ENCODE measurements at regions not wholly inside any gene's neighbourhood (a gene's known extent, or its start where the extent isn't known, plus 50 kb on each side); places are given as distances from the start of the nearest gene placed in this dataset.
"Not testable (repeated sequence)": the region's sequence is repeated elsewhere in the genome, so short reads cannot be mapped to it uniquely, and the experiment has no call there.

GRCh38 chrX:858542-859078 is 228.0 kb downstream of the SHOX start:
- Histone ChIP-seq H3K27ac (ENCODE audit: low read length) (no peak overlapping the region), H3K4me3 (ENCODE audit: low read length) (no peak overlapping the region), H3K9me3 (replicated peaks; ENCODE audit: control insufficient read depth, low read depth, low read length) (no peaks in the 10 kb centered on the region), H3K27me3 (ENCODE audit: control insufficient read depth, insufficient read depth, low read length) (no peaks in the 10 kb centered on the region), H3K4me1 (ENCODE audit: control insufficient read depth, insufficient read depth, low read length) (no peaks in the 10 kb centered on the region), H3K36me3 (ENCODE audit: control insufficient read depth, insufficient read depth, low read length) (no peaks in the 10 kb centered on the region)
- WGBS (ENCODE audit: insufficient coverage) = no CpG with 5 or more reads among the region's 1 CpG
- DNase-seq = no peak

GRCh38 chrX:857376-857775 is 226.8 kb downstream of the SHOX start:
- Histone ChIP-seq H3K27ac (ENCODE audit: low read length) (no peak overlapping the region), H3K9me3 (replicated peaks; ENCODE audit: control insufficient read depth, low read depth, low read length) (no peaks in the 10 kb centered on the region), H3K4me3 (ENCODE audit: low read length) (no peak overlapping the region), H3K4me1 (ENCODE audit: control insufficient read depth, insufficient read depth, low read length) (no peaks in the 10 kb centered on the region), H3K27me3 (ENCODE audit: control insufficient read depth, insufficient read depth, low read length) (no peaks in the 10 kb centered on the region), H3K36me3 (ENCODE audit: control insufficient read depth, insufficient read depth, low read length) (no peaks in the 10 kb centered on the region)
- DNase-seq = no peak
- WGBS (ENCODE audit: insufficient coverage) = 40% methylated on average over 1 of the region's 5 CpGs

GRCh38 chrX:856566-857290 is 226.1 kb downstream of the SHOX start:
- H3K4me1 ChIP-seq (ENCODE audit: control insufficient read depth, insufficient read depth, low read length) = no peaks in the 10 kb centered on the region
- H3K9me3 ChIP-seq (replicated peaks; ENCODE audit: control insufficient read depth, low read depth, low read length) = no peaks in the 10 kb centered on the region
- H3K27ac ChIP-seq (ENCODE audit: low read length) = no peak overlapping the region
- DNase-seq = no peak
- 0% methylated on average over 1 of the region's 14 CpGs for WGBS (ENCODE audit: insufficient coverage)
- no peak overlapping the region for H3K4me3 ChIP-seq (ENCODE audit: low read length)
- no peaks in the 10 kb centered on the region for H3K36me3 ChIP-seq (ENCODE audit: control insufficient read depth, insufficient read depth, low read length)
- no peaks in the 10 kb centered on the region for H3K27me3 ChIP-seq (ENCODE audit: control insufficient read depth, insufficient read depth, low read length)

DNA sequence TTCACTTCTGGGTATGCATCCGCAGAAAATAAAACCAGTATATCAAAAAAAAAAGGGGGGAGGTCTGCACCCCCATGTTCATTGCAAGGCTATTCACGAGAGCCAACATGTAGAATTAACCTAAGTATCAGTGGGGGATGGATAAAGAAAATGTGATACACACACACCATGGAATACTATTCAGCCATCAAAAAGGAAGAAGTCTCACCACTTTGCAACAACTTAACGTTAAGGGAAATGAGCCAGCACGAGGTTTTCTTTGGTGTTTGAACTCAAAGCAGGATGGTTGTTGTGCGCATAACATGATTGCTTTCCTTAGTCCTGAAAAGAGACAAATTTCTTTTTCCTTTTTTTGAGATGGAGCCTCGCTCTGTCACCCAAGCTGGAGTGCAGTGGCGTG is 222.7 kb downstream of the SHOX start:
- Histone ChIP-seq H3K27ac (ENCODE audit: low read length) (no peak overlapping the region), H3K36me3 (ENCODE audit: control insufficient read depth, insufficient read depth, low read length) (no peaks in the 10 kb centered on the region), H3K27me3 (ENCODE audit: control insufficient read depth, insufficient read depth, low read length) (peaks cover 2% of the 10 kb centered on the region), H3K4me3 (ENCODE audit: low read length) (no peak overlapping the region), H3K9me3 (replicated peaks; ENCODE audit: control insufficient read depth, low read depth, low read length) (no peaks in the 10 kb centered on the region), H3K4me1 (ENCODE audit: control insufficient read depth, insufficient read depth, low read length) (peaks cover 2% of the 10 kb centered on the region)
- no peak for DNase-seq
- WGBS (ENCODE audit: insufficient coverage) = 88% methylated on average over 5 of the region's 7 CpGs

GRCh38 chrX:850471-850916 is 219.9 kb downstream of the SHOX start:
- Histone ChIP-seq H3K36me3 (ENCODE audit: control insufficient read depth, insufficient read depth, low read length) (no peaks in the 10 kb centered on the region), H3K27me3 (ENCODE audit: control insufficient read depth, insufficient read depth, low read length) (peaks cover 2% of the 10 kb centered on the region), H3K4me3 (ENCODE audit: low read length) (no peak overlapping the region), H3K27ac (ENCODE audit: low read length) (no peak overlapping the region), H3K9me3 (replicated peaks; ENCODE audit: control insufficient read depth, low read depth, low read length) (no peaks in the 10 kb centered on the region), H3K4me1 (ENCODE audit: control insufficient read depth, insufficient read depth, low read length) (peaks cover 3% of the 10 kb centered on the region)
- 14% methylated on average over 5 of the region's 11 CpGs for whole genome bisulfite sequencing (ENCODE audit: insufficient coverage)
- no peak for DNase-seq

DNA sequence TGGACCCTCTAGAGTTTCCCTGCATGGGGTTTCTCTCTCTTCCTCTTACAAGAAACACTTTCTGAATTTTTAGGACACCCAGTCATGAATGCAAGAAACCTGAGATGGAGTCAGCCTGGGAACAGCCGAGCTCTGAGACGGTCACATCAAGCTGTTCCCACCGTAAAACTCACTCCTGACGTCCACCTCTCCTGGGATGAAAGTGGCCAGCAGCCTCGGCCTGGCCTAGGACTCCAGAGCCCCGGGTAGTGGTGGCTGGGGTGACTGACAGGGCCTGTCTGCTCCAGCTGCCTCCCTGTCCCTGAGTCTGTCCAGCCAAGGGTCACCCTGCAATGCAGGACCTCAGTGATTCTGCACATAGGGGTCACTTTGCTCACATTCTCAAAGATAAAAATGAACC is 217.8 kb downstream of the SHOX start:
- Histone ChIP-seq H3K27ac (ENCODE audit: low read length) (peak overlapping the region; percentile 13), H3K4me3 (ENCODE audit: low read length) (no peak overlapping the region), H3K27me3 (ENCODE audit: control insufficient read depth, insufficient read depth, low read length) (peaks cover 3% of the 10 kb centered on the region), H3K4me1 (ENCODE audit: control insufficient read depth, insufficient read depth, low read length) (peaks cover 3% of the 10 kb centered on the region), H3K36me3 (ENCODE audit: control insufficient read depth, insufficient read depth, low read length) (no peaks in the 10 kb centered on the region), H3K9me3 (replicated peaks; ENCODE audit: control insufficient read depth, low read depth, low read length) (no peaks in the 10 kb centered on the region)
- 30% methylated on average over 2 of the region's 6 CpGs for WGBS (ENCODE audit: insufficient coverage)
- no peak for DNase-seq

DNA sequence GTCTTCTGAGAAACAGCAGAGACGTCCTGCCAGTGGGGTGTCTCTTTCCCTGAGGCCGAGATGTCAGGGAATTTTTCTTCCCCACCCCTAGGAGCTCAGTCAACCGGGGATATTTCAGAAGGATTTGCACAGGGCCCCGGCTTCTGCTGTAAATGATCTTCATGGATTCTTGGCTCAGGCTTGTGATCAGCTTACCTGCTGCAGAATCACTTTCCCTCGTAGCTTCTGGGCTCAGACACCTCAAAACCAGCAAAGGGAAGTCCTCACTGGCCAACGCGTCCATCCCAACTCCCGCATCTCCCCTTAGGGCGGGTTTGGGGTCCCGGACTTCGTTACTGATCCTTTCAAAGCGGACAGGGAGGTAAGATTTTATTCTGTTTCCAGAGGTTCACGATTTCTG is 212.7 kb downstream of the SHOX start:
- no peak overlapping the region for H3K27ac ChIP-seq (ENCODE audit: low read length)
- H3K9me3 ChIP-seq (replicated peaks; ENCODE audit: control insufficient read depth, low read depth, low read length) = no peaks in the 10 kb centered on the region
- H3K4me3 ChIP-seq (ENCODE audit: low read length) = no peak overlapping the region
- peaks cover 2% of the 10 kb centered on the region for H3K27me3 ChIP-seq (ENCODE audit: control insufficient read depth, insufficient read depth, low read length)
- DNase-seq = no peak
- 30% methylated on average over 2 of the region's 13 CpGs for WGBS (ENCODE audit: insufficient coverage)
- H3K4me1 ChIP-seq (ENCODE audit: control insufficient read depth, insufficient read depth, low read length) = peaks cover under 1% of the 10 kb centered on the region
- H3K36me3 ChIP-seq (ENCODE audit: control insufficient read depth, insufficient read depth, low read length) = no peaks in the 10 kb centered on the region

GRCh38 chrX:840556-840955 is 210.0 kb downstream of the SHOX start:
- 82% methylated on average over 11 of the region's 13 CpGs for WGBS (ENCODE audit: insufficient coverage)
- no peak overlapping the region for H3K27ac ChIP-seq (ENCODE audit: low read length)
- H3K4me1 ChIP-seq (ENCODE audit: control insufficient read depth, insufficient read depth, low read length) = no peaks in the 10 kb centered on the region
- no peak for DNase-seq
- H3K9me3 ChIP-seq (replicated peaks; ENCODE audit: control insufficient read depth, low read depth, low read length) = no peaks in the 10 kb centered on the region
- no peaks in the 10 kb centered on the region for H3K36me3 ChIP-seq (ENCODE audit: control insufficient read depth, insufficient read depth, low read length)
- H3K27me3 ChIP-seq (ENCODE audit: control insufficient read depth, insufficient read depth, low read length) = peaks cover 2% of the 10 kb centered on the region
- no peak overlapping the region for H3K4me3 ChIP-seq (ENCODE audit: low read length)

GRCh38 chrX:838666-839065 is 208.1 kb downstream of the SHOX start:
- 20% methylated on average over 10 of the region's 13 CpGs for WGBS (ENCODE audit: insufficient coverage)
- not testable (repeated sequence) for H3K9me3 ChIP-seq (replicated peaks; ENCODE audit: control insufficient read depth, low read depth, low read length); H3K27me3 ChIP-seq (ENCODE audit: control insufficient read depth, insufficient read depth, low read length); DNase-seq; H3K36me3 ChIP-seq (ENCODE audit: control insufficient read depth, insufficient read depth, low read length); H3K4me3 ChIP-seq (ENCODE audit: low read length); H3K4me1 ChIP-seq (ENCODE audit: control insufficient read depth, insufficient read depth, low read length); H3K27ac ChIP-seq (ENCODE audit: low read length)

DNA sequence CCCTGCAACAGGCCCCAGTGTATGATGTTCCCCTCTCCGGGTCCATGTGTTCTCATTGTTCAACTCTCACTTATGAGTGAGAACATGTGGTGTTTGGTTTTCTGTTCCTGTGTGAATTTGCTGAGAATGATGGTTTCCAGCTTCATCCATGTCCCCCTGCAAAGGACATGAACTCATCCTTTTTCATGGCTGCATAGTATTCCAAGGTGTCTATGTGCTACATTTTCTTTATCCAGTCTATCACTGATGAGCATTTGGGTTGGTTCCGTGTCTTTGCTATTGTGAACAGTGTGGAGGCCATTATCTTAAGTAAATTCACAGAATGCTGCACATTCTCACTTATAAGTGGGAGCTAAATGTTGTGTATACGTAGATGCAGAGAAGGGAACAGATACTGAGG is 205.3 kb downstream of the SHOX start:
- not testable (repeated sequence) for DNase-seq; H3K9me3 ChIP-seq (replicated peaks; ENCODE audit: control insufficient read depth, low read depth, low read length); H3K4me1 ChIP-seq (ENCODE audit: control insufficient read depth, insufficient read depth, low read length); H3K4me3 ChIP-seq (ENCODE audit: low read length); H3K27me3 ChIP-seq (ENCODE audit: control insufficient read depth, insufficient read depth, low read length); H3K27ac ChIP-seq (ENCODE audit: low read length); H3K36me3 ChIP-seq (ENCODE audit: control insufficient read depth, insufficient read depth, low read length)
- no CpG with 5 or more reads among the region's 3 CpGs for WGBS (ENCODE audit: insufficient coverage)

DNA sequence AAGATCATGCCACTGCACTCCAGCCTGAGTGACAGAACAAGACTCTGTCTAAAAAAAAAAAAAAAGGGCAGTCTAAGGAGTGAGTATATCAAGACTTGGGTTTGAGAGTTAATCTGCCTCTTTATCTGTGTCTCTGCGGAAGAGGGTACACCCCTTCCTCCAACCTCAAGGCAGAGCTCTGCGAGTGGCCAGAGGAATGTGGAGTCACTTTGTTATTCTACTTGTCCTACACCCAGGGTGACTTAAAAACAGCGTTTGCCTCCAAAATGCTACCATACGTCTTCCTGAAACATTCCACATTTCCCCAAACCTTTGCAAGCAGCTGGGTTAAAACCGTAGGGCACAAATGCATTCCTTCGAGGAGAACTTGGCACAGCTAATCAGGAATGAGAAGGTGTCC is 199.9 kb downstream of the SHOX start:
- WGBS (ENCODE audit: insufficient coverage) = no CpG with 5 or more reads among the region's 6 CpGs
- Histone ChIP-seq H3K27ac (ENCODE audit: low read length) (no peak overlapping the region), H3K36me3 (ENCODE audit: control insufficient read depth, insufficient read depth, low read length) (no peaks in the 10 kb centered on the region), H3K4me1 (ENCODE audit: control insufficient read depth, insufficient read depth, low read length) (no peaks in the 10 kb centered on the region), H3K9me3 (replicated peaks; ENCODE audit: control insufficient read depth, low read depth, low read length) (peaks cover 5% of the 10 kb centered on the region), H3K4me3 (ENCODE audit: low read length) (no peak overlapping the region), H3K27me3 (ENCODE audit: control insufficient read depth, insufficient read depth, low read length) (no peaks in the 10 kb centered on the region)
- DNase-seq = no peak

All from muscle of leg (tissue), 3 donors.